Mucosa of descending colon (tissue), 3 donors: ENCODE measurements at regions not wholly inside any gene's neighbourhood (a gene's known extent, or its start where the extent isn't known, plus 50 kb on each side); places are given as distances from the start of the nearest gene placed in this dataset.

ENCODE experiments used
- ATAC-seq: fragments of 200-7000 bp; cut with Tn5 transposase; one replicate; pipeline ENCODE4 v1.9.1; 2020; ENCODE audit warnings: mild to moderate bottlenecking, moderate library complexity
- DNase-seq, 3 donors: peaks; one replicate each; pipeline ENCODE4 v3.0.0-alpha.2; 2020
- H3K36me3 ChIP-seq: fragments of 200-600 bp; one replicate; pipeline ENCODE4 v1.8.0; 2021; ENCODE audit warnings: low read depth, mild to moderate bottlenecking
- H3K4me1 ChIP-seq: fragments of 200-600 bp; one replicate; pipeline ENCODE4 v1.8.0; 2021; ENCODE audit warnings: low read depth, mild to moderate bottlenecking
- H3K4me3 ChIP-seq: fragments of 200-600 bp; one replicate; pipeline ENCODE4 v1.8.0; 2021; ENCODE audit warnings: mild to moderate bottlenecking
- H3K9me3 ChIP-seq: fragments of 200-600 bp; one replicate; pipeline ENCODE4 v1.8.0; 2021; ENCODE audit warnings: mild to moderate bottlenecking
- intact Hi-C, 2 donors: fragments of 100-400 bp; cut with DNase I in 1 of 2; cut with micrococcal nuclease in 1 of 2; formaldehyde crosslinking; loops; one replicate each; pipeline versions ENCODE4 v1.11.0 to v1.11.1; 2022; cut with DNase I, micrococcal nuclease
- TF ChIP-seq, protein P1 (sequence below): fragments of 200-600 bp; IDR thresholded peaks from one replicate; pipeline ENCODE4 v1.8.0; 2022; ENCODE audit warnings: antibody characterized with exemption, mild to moderate bottlenecking
- donor health status: DM: no; HTN: no; CAD: no; lungs with moderate emphysema.
- donor health status: DM: no; HTN: no; CAD: no.
- donor health status: DM: no; HTN: yes; CAD: no.

DNA sequence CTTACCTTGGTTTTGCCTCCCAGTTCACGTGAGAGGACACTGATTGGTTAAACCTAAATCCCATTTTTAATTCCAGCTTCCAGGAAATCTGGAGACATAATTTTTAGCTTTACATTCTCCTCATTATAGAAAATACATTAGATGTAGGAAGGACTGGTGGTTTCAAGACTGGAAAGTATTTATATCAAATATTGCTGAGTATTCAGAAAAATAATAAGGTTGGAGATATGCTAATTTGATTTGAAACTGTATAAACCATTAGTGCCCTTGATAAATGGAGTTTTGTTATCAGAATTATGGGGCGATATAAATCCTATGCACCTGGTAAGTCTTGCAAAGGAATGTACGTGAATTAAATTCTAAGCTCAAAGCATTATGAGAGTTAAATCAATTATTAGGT lies 218.0 kb upstream of the ADGRL4 start:
- no peaks in the 10 kb centered on the region for H3K4me1 ChIP-seq
- ATAC-seq (no peak), DNase-seq (no peak)
- H3K36me3 ChIP-seq = no peaks in the 10 kb centered on the region
- intact Hi-C loops = no loop called here
- no peak overlapping the region for H3K4me3 ChIP-seq
- TF ChIP-seq, protein P1, sequence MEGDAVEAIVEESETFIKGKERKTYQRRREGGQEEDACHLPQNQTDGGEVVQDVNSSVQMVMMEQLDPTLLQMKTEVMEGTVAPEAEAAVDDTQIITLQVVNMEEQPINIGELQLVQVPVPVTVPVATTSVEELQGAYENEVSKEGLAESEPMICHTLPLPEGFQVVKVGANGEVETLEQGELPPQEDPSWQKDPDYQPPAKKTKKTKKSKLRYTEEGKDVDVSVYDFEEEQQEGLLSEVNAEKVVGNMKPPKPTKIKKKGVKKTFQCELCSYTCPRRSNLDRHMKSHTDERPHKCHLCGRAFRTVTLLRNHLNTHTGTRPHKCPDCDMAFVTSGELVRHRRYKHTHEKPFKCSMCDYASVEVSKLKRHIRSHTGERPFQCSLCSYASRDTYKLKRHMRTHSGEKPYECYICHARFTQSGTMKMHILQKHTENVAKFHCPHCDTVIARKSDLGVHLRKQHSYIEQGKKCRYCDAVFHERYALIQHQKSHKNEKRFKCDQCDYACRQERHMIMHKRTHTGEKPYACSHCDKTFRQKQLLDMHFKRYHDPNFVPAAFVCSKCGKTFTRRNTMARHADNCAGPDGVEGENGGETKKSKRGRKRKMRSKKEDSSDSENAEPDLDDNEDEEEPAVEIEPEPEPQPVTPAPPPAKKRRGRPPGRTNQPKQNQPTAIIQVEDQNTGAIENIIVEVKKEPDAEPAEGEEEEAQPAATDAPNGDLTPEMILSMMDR = no peak
- H3K9me3 ChIP-seq = peaks cover 12% of the 10 kb centered on the region

DNA sequence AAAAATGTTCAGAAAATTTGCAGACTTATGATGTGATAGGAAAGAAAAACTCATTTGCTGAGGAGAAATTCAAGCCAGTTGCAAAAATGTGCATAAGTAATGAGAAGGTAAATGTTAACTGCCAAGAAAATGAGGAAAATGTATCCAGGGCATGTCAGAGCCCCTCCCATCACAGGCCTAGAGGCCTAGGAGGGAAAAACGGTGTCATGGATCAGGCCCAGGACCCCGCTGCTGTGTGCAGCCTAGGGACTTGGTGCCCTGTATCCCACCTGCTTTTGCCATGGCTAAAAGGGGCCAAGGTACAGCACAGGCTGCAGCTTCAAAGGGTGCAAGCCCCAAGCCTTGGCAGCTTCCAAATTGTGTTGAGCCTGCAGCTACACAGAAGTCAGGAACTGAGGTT lies 214.0 kb upstream of the ADGRL4 start:
- H3K36me3 ChIP-seq = no peaks in the 10 kb centered on the region
- DNase-seq (no peak), ATAC-seq (no peak)
- TF ChIP-seq, protein P1 = no peak
- intact Hi-C loops = no loop called here
- no peaks in the 10 kb centered on the region for H3K4me1 ChIP-seq
- H3K9me3 ChIP-seq = peaks cover 12% of the 10 kb centered on the region
- H3K4me3 ChIP-seq = no peak overlapping the region

DNA sequence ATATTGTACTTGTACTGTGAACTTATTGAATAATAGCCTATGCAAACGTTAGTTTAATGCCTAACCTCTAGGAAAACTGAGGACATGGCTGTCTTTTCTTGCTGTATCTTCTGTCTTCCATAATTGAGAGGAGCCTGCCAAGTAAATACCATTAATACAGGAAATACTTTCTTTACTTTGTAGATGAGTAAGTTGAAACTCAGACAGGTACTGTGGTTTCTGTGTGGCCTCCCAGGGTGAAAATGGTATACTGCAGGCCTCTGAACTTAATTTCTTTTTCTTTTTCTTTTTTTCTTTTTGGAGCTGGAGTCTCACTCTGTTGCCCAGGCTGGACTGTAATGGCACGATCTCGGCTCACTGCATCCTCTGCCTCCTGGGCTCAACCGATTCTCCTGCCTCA lies 208.8 kb upstream of the ADGRL4 start:
- no peak for DNase-seq
- no peaks in the 10 kb centered on the region for H3K36me3 ChIP-seq
- peaks cover 2% of the 10 kb centered on the region for H3K9me3 ChIP-seq
- H3K4me3 ChIP-seq = no peak overlapping the region
- H3K4me1 ChIP-seq = no peaks in the 10 kb centered on the region
- TF ChIP-seq, protein P1 = no peak
- intact Hi-C loops = no loop called here
- no peak for ATAC-seq

DNA sequence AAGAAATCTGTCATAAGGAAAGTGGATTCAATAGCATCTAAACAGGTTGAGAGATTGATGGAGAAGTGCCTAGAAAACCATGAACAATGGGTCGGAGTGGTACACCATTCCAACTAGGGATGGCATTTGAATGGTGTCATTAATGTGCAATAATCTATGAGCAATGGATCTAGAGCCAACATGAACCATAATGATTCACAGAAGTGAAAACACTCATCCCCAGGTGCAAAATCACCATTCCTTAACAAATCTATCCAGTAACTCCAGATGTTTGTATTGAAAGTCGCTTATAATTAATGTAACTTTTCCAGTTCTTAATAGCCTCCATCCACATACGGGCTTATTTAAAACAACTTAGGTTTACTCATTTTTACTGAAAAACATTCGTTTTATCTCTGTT lies 201.3 kb upstream of the ADGRL4 start:
- Histone ChIP-seq H3K9me3 (no peaks in the 10 kb centered on the region), H3K4me1 (no peaks in the 10 kb centered on the region), H3K4me3 (no peak overlapping the region), H3K36me3 (no peaks in the 10 kb centered on the region)
- ATAC-seq (no peak), DNase-seq (no peak)
- TF ChIP-seq, protein P1 = no peak
- intact Hi-C loops = no loop called here

DNA sequence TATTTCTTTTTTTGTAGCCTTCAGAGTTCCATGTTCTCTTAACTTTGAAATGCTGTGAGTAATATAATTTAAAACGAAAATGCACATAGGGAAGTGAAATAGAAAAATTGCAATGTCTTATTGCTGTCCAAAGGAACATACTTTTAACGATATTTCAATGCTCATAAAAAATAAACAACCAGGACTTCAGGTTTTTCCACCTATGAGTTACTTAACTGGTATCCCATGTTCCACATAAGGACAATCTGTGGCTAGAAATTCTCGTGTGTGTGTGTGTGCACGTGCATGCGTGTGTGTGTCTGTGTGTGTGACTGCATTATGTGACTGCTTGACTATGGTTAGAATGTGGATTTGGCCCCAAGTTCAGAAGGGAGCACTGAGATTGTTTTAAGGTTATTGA lies 200.8 kb upstream of the ADGRL4 start:
- Histone ChIP-seq H3K4me1 (no peaks in the 10 kb centered on the region), H3K4me3 (no peak overlapping the region), H3K36me3 (no peaks in the 10 kb centered on the region), H3K9me3 (no peaks in the 10 kb centered on the region)
- TF ChIP-seq, protein P1 = no peak
- intact Hi-C loops = no loop called here
- DNase-seq (no peak), ATAC-seq (no peak)

DNA sequence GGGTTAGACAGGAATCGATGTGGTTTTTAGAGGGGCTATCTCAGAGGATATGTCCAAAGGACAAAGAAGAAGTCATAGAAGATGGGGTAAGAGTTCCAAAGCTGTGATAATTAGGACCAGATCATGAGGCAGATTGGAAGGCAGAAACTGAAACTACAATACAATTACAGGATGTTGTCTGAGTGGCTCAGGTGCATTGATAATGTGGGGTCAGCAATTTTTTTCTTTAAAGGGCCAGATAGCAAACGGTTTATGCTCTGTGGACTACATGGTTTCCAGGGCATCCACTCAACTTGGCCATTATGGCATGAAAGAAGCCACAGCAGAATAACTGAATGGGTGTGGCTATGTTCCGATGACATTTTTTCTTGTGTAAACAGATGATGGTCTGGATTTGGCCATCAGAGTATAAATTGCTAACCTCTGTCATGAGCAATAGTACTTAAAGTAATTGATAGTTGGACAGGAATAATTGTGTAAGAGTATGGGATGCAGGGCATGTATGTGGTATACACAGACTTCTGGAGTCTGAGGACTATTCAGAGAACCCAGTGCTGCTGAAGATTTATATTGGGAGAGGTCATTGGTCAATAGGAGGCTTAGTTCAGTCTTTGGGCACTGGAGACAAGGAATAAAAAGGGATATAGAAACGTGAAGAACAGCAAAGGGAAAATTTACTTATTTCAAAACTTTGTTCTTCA lies 198.4 kb upstream of the ADGRL4 start:
- H3K4me3 ChIP-seq = no peak overlapping the region
- TF ChIP-seq, protein P1 = no peak
- intact Hi-C loops = no loop called here
- H3K9me3 ChIP-seq = no peaks in the 10 kb centered on the region
- ATAC-seq (no peak), DNase-seq (no peak)
- H3K36me3 ChIP-seq = no peaks in the 10 kb centered on the region
- H3K4me1 ChIP-seq = no peaks in the 10 kb centered on the region
